ENCODE measurements at regions not wholly inside any gene's neighbourhood (a gene's known extent, or its start where the extent isn't known, plus 50 kb on each side); places are given as distances from the start of the nearest gene placed in this dataset.

GRCh38 chr15:94099574-94099960 lies 131.8 kb upstream of the MCTP2 start:
- no peak for DNase-seq

- DNase-seq, result no peak
Measured at GRCh38 chr15:94098921-94099573, 132.3 kb upstream of the MCTP2 start.

DNA sequence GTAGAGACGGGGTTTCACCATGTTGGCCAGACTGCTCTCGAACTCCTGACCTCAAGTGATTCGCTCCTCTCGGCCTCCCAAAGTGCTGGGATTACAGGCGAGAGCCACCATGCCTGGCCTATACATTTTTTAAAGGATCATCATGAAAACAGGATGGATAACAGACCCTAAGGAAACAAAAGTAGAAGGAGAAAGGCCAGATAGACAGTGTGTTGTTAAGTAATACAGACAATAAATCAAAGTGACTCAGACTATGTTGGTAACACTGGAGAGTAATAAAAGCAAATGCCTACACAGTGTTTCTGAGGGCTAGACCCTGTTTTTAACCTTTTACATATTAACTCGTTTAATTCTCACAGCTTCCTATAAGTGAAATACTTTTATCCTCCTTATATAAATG lies 133.8 kb upstream of the MCTP2 start:
- no peak for DNase-seq

- no peak for DNase-seq
Measured at GRCh38 chr15:94094310-94094709, 137.1 kb upstream of the MCTP2 start.

GRCh38 chr15:94086341-94086740 lies 145.0 kb upstream of the MCTP2 start:
- DNase-seq, result no peak

GRCh38 chr15:94083467-94084052 lies 147.8 kb upstream of the MCTP2 start:
- DNase-seq, result no peak

DNA sequence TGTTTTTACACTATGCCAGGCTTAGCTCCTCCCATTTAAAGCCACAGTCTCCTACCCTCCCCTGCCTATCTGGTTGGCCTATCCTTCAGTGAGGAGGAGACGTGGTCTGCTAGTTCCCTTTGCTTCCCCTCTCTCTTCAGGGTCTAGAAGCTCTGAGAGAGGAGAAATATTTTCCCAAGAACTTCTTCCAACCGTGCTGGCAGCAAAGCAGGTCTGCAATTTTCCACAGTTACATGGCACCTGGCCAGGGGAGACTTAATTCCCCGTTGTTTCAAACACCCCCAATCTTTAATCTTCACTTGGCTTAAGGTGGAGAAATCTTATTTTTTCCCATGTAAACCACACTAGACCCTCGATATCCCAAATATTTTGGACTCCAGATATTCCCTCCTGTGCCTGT lies 149.5 kb upstream of the MCTP2 start:
- DNase-seq, result no peak

DNA sequence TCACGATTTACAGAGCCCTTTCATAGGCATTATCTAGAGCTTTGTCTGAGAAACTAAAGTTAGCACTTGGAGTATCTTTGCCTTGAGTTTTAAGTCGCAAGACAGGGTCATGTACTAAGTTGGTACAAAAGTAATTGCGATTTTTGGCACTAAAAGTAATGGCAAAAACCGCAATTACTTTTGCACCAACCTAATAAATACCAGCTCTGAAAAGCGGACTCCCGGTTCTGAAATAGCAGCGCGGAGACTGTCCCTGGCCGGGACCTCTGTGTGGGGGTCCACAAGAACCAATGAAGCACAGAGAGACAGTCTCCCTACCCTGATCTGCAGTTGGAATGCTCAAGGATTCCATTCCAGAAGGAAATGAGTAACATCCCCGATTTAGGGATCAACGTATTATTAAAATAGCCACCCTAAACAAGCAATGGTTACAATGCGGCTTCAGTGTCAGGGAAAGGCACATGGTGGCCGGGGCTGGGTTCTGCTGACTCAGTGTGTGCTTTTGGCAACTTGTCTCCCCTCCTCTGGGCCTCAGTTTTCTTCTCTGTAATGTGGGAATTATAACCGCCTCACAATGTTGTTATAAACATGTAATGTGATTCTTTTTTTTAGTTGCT lies 150.3 kb upstream of the MCTP2 start:
- DNase-seq, result no peak

GRCh38 chr15:94080416-94080815 lies 150.9 kb upstream of the MCTP2 start:
- no peak for DNase-seq

DNA sequence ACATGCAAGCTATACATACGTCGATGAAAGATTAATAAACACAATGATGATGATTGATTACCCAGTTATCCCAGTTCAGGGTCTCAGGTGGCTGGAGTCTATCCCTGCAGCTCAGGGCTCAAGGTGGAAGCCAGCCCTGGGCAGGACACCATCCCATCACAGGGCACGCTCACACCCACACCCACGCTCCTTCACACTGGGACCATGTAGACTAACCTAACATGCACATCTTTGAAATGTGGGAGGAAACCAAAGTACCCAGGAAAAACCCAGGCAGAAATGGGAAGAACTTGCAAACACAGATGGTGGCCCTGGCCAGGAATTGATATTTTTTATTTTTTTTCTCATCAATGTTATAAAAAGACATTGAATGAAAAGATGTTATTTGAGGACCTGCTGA lies 151.4 kb upstream of the MCTP2 start:
- DNase-seq, result no peak

GRCh38 chr15:94079459-94079858 lies 151.9 kb upstream of the MCTP2 start:
- DNase-seq, result no peak

DNA sequence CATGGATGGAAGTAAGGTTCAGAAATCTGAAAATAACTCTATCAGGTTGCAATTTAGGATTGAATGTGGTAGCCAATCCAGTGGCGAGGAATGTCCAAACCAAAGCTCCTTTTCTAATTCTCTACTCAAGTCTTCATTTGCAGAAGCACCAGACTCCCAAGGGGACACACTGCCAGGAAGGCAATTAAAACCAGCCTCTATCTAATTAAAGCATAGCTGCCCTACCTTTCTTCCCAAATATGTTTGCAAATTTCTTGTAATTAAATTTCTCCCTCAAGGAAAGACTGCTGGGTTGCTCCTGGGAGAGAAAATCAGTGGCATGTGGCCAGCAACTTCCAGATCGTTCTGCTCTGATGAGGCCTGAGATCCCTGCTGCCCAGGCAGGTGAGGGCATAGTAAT lies 153.4 kb upstream of the MCTP2 start:
- no peak for DNase-seq

DNA sequence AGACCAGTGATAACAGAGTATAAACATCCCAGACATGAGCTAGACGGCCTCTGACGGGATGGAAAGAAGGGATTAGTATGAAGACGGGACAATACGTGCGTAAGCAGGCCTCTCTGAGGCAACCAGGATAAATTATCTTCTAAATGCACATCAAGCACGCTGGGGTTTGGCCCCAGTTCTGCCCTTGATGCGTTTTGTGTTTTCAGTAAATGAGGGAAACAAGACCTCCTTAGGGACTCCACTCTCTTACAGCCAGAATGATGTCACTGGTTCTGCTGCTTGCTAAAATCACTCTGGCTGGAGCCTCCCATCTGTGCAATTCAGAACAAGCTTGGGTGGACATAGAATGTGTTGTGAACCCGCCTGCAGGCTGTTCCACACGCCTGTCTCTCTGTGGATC lies 156.0 kb upstream of the MCTP2 start:
- no peak for DNase-seq

DNA sequence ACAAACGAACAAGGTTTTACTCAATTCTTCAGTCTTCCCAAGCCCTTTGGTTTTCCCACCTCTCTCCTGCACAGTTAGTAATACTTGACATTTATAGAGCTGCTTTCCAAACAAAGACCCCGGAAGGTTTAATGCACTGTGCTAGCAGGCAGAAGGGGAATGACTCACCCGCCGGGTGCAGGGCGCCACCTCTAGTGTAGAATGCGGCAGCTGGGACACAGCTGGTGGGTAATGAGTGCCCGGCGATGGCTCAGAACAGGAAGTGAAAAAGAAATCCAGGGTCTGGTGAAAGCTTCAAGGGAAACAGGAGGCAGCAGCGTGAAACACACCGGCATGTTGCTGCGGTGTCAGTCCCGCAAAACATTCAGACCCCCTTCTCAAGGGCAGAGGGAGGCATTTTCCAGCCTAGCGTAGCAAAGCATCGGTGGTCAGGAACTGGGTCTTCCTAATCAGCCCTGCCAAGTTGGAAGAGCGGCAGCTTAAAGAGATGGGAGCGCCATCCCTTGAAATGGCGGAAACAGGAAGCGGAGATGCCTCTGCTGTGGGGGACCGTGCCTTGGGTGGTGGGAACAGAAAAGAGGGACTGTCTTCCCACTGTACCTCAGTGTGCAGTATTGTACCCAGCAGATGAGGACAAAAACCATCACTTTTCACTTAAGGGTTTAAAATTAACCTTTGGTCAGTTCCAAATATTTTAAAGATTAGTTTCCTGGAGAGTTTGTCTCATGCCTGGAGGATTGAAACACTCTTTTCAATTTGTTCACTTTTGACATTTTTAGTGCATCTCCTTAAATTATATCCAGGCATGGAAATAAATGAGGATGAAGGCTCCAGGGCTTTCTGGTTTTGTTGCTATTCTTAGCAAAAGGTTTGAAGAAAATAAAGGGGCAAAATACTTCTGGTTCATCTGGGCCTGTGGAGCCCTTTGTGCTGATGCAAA lies 160.7 kb upstream of the MCTP2 start:
- no peak for DNase-seq

DNA sequence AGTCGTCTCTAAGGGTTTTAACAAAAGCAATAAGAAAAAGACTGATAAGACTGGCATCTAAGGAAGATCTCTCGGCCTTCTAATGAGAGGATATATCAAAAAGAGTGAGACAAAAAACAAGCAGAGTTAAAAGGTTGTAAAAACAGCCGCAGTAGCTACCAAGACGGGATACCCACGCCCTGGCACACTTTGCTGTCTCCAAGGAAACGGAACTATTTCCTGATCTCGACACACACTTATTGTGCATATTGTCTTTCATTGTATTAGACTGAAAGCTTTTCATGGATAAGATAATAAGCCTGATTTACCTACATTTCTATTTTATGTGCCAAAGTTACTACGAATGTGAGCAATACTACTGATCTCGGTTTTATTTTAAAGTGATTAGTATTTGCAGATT lies 161.5 kb upstream of the MCTP2 start:
- DNase-seq, result no peak

GRCh38 chr15:94066811-94067210 lies 164.6 kb upstream of the MCTP2 start:
- no peak for DNase-seq

DNA sequence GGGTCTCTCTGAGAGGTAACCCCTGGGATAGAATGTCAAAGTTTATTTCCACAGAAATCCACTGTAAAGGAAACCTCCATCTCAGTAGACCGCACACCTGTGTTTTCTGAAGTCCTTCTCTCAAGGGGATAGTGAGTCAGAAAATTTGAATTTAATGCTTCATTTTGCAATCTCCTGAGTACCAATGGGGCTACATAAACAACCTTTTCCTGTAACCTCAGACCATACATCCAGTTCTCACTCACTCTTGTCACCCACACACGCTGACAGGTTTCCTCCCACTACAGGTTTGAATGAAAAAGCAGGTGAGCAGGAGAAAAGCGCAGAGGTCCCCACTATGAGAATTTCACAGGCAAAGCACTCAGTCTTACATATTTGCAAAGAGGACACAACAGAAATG lies 165.3 kb upstream of the MCTP2 start:
- DNase-seq, result no peak

GRCh38 chr15:94064676-94065313 lies 166.6 kb upstream of the MCTP2 start:
- DNase-seq, result no peak

DNA sequence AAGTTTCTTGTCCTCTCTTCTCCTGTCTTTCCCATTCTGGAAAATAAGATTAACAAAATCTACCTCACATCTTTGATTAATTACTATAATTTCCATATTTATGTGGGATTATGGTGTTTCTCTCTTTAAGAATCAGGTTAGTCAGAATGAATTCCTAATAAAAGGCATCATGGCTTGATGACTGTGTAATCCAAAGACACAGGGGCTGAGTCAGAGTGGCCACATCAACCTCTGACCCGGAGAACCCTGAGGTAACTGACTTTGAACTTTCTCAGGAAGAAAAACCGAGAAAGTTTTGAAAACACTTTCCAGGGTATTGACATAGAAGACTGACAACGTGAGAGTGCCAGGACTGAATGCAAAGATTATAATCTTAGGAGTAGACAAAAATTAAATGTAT lies 170.3 kb upstream of the MCTP2 start:
- no peak for DNase-seq

DNA sequence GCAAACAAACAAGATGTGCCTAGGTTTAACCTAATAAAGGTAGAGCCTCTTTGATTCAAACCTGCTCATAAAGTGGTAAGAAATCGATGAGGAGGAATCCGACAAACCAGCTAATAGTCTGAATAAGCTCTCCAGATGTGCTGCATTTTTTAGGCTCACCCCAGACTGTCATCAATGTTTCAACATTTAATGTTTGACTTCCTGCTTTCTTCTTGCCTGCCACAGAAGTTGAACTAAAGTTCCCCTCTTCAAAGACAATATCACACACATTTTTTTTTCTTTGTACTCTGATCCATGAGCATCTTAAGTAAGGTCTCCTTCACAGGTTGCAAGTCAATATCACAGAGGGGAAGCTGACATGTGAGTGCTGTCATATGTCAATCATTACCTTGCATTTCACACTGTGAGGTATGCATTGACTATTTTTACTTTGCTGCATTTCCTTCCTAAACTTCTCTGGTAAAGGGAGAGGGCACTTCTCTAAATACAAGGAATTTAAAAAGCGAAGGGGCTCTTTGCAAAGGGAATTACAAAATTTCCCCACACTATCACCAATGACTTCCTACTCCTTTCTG lies 172.3 kb upstream of the MCTP2 start:
- no peak for DNase-seq

GRCh38 chr15:94057305-94057704 lies 174.1 kb upstream of the MCTP2 start:
- no peak for DNase-seq

DNA sequence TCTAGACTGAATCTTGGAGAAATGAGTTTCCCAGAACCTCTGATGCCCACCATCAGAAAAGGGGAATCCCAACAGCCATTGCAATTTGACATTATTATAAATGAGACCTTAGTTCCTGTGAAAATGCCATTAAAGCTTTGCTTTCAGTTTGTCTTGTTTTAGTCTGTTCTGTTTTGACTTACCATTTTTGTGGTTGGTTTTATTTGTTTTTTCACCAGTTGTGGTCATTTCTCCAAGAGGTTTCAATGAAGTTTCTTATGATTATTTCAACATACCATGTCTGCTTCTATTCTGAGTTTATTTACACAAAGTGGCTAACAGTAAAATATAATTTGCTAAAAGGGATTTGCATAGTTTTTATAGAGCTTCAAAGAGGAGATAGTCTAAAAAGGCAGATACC lies 175.0 kb upstream of the MCTP2 start:
- no peak for DNase-seq

DNA sequence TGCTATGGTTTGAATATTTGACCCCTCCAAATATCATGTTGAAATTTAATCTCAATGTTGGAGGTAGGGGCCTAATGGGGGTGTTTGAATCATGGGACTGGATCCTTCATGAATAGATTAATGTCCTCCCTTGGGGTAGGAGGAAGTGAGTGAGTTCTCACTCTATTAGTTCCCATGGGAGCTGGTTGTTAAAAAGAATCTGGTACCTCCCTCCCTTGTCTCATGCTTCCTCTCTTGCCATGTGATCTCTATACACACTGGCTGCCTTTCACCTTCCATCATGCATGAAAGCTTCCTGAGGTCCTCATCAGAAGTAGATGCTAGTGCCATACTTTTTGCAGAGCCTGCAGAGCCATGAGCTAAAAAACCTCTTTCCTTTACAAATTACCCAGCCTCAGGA lies 177.7 kb upstream of the MCTP2 start:
- no peak for DNase-seq

Measured in stimulated activated CD4-positive, alpha-beta T cell treated with anti-CD3 and anti-CD28 coated beads, Interleukin-15, amount 100 ng/mL, for 24 hours (primary cell).